Activated CD4-positive, alpha-beta T cell treated with anti-CD3 and anti-CD28 coated beads for 36 hours (primary cell): ENCODE measurements at regions not wholly inside any gene's neighbourhood (a gene's known extent, or its start where the extent isn't known, plus 50 kb on each side); places are given as distances from the start of the nearest gene placed in this dataset.
"Not testable (repeated sequence)": the region's sequence is repeated elsewhere in the genome, so short reads cannot be mapped to it uniquely, and the experiment has no call there.

Source experiments
- ATAC-seq: fragments of 200-7000 bp; cut with Tn5 transposase; one replicate; pipeline ENCODE4 v1.10.0; 2021; ENCODE audit warnings: mild to moderate bottlenecking, moderate library complexity
- CTCF ChIA-PET: fragments of 350-600 bp; sonication (Branson Sonifier 250); formaldehyde crosslinking; loops from one replicate; lab custom pipeline; 2021; ENCODE audit warnings: antibody characterized with exemption; lab: Charles Lee
- POLR2A ChIA-PET: fragments of 350-600 bp; sonication (Branson Sonifier 250); formaldehyde crosslinking; loops from one replicate; lab custom pipeline; 2021; ENCODE audit warnings: antibody characterized with exemption, inconsistent platforms; lab: Charles Lee
- DNase-seq: peaks from one replicate; pipeline ENCODE4 v3.0.0-alpha.2; 2020
- H3K27ac Mint-ChIP-seq: one replicate; pipeline ENCODE4 v1.8.0; 2021; ENCODE audit warnings: mixed read lengths
- H3K27me3 Mint-ChIP-seq: one replicate; pipeline ENCODE4 v1.8.0; 2021; ENCODE audit warnings: mixed read lengths
- H3K36me3 Mint-ChIP-seq: one replicate; pipeline ENCODE4 v1.8.0; 2021; ENCODE audit warnings: low read depth, mixed read lengths
- H3K4me1 Mint-ChIP-seq: one replicate; pipeline ENCODE4 v1.8.0; 2021; ENCODE audit warnings: mixed read lengths
- H3K4me3 Mint-ChIP-seq: one replicate; pipeline ENCODE4 v1.8.0; 2021; ENCODE audit warnings: mild to moderate bottlenecking, moderate library complexity, mixed read lengths
- H3K9me3 Mint-ChIP-seq: one replicate; pipeline ENCODE4 v1.8.0; 2021; ENCODE audit warnings: low read depth, mixed read lengths
- intact Hi-C, 2 experiments: fragments of 100-400 bp; cut with DNase I in 1 of 2; cut with micrococcal nuclease in 1 of 2; formaldehyde crosslinking; loops; one replicate each; pipeline versions ENCODE4 v1.14.2 to v1.15.1; 2022 to 2024; cut with DNase I, micrococcal nuclease

DNA sequence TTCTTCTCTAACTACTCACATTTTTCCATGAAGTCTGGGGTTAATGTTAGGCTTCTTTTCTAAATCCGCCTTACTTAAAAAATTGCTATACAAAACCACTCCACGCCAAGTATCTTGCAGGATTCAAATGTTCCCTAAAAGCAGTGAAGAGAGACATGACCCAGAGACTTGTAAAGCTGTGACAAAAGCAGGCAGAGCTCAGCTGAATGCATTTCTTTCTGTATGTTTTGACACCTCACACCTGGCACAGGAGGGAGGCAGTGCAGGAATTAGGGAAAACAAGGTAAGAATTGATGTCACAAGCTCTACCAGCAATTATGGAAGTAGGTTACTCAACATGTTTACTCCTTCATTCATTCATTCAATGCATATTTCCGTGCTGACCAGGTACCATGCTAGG is 295.0 kb downstream of the RPAP3 start:
- no peaks in the 10 kb centered on the region for H3K27me3 Mint-ChIP-seq
- H3K4me1 Mint-ChIP-seq = peaks cover 89% of the 10 kb centered on the region
- POLR2A ChIA-PET = interaction anchor here (0.5 kb wide), 1 partner anchor 137 kb away, joined by 6 read pairs; no protein-coding TSS in a partner anchor

GRCh38 chr12:47410383-47410782 is 295.4 kb downstream of the RPAP3 start:
- ATAC-seq = no peak
- H3K27me3 Mint-ChIP-seq = no peaks in the 10 kb centered on the region
- ChIA-PET POLR2A (no interaction called here), CTCF (interaction anchor here (0.6 to 4.7 kb wide), 5 partner anchors 9 to 276 kb away, joined by 3 to 27 read pairs (median 3); no protein-coding TSS in a partner anchor)
- peaks cover 7% of the 10 kb centered on the region for H3K36me3 Mint-ChIP-seq
- no peak overlapping the region for H3K4me3 Mint-ChIP-seq
- no peak overlapping the region for H3K27ac Mint-ChIP-seq
- DNase-seq = no peak
- peaks cover 8% of the 10 kb centered on the region for H3K9me3 Mint-ChIP-seq
- H3K4me1 Mint-ChIP-seq = peaks cover 87% of the 10 kb centered on the region
- intact Hi-C loops = loop anchor here in 1 of 2 experiments (5.0 kb wide), 1 partner anchor 378 kb away; no protein-coding TSS in a partner anchor

More for the DNA sequence above, 295.0 kb downstream of the RPAP3 start:
- H3K27ac Mint-ChIP-seq = peak overlapping the region; percentile 62
- H3K36me3 Mint-ChIP-seq = peaks cover 6% of the 10 kb centered on the region
- CTCF ChIA-PET = interaction anchor here (1.1 to 4.7 kb wide), 4 partner anchors 8 to 276 kb away, joined by 3 to 27 read pairs (median 9); no protein-coding TSS in a partner anchor
- no peak for DNase-seq
- H3K9me3 Mint-ChIP-seq = peaks cover 6% of the 10 kb centered on the region
- H3K4me3 Mint-ChIP-seq = no peak overlapping the region
- intact Hi-C loops = loop anchor here in 1 of 2 experiments (5.0 kb wide), 1 partner anchor 379 kb away; no protein-coding TSS in a partner anchor
- no peak for ATAC-seq

DNA sequence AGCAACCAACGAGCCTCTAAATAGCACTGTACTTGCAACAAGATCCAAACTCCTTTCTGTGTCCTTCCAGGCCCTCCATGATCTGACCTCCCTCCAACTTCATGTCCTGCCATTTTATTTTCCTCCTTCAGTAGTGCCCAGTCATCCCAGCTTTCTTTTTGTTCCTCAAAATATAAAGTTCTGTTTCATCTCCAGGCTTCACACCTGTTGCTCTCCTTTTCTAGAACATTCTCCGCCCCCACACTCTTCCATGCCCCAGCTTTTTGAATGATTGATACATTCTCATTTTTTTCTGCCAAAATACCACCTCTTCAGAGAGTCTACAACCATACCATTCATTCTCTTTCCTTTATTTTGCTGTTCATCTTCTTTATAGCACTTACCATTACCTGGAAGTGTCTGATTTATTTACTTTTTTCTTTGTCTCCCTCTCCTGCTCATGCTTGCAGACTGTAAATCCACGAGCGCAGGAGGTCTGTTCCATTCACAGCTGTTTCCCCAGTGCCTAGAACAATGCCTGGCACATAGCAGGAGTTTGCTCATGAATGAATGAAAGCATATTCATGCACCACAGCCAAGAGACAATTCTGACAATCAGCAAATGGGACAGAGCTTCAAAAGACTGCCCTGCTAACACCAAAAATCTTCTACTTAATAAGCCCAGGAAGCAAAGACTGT is 296.4 kb downstream of the RPAP3 start:
- Mint-ChIP-seq H3K4me3 (no peak overlapping the region), H3K4me1 (peaks cover 78% of the 10 kb centered on the region), H3K36me3 (peaks cover 7% of the 10 kb centered on the region), H3K9me3 (peaks cover 8% of the 10 kb centered on the region), H3K27me3 (no peaks in the 10 kb centered on the region), H3K27ac (peak overlapping the region; percentile 53)
- no peak for ATAC-seq
- no peak for DNase-seq
- CTCF ChIA-PET = interaction anchor here (0.6 to 3.9 kb wide), 3 partner anchors 9 to 277 kb away, joined by 3 to 15 read pairs (median 3); no protein-coding TSS in a partner anchor
- intact Hi-C loops = no loop called here
- POLR2A ChIA-PET = no interaction called here

- H3K36me3 Mint-ChIP-seq = peaks cover 9% of the 10 kb centered on the region
- peaks cover 75% of the 10 kb centered on the region for H3K4me1 Mint-ChIP-seq
- ChIA-PET POLR2A (no interaction called here), CTCF (interaction anchor here (1.0 to 3.9 kb wide), 4 partner anchors 11 to 376 kb away, joined by 3 to 15 read pairs (median 8); no protein-coding TSS in a partner anchor)
- intact Hi-C loops = no loop called here
- no peak overlapping the region for H3K4me3 Mint-ChIP-seq
- DNase-seq (peak; percentile 60), ATAC-seq (peak; percentile 55)
- H3K9me3 Mint-ChIP-seq = peaks cover 8% of the 10 kb centered on the region
- no peaks in the 10 kb centered on the region for H3K27me3 Mint-ChIP-seq
- H3K27ac Mint-ChIP-seq = peak overlapping the region; percentile 52
These were observed 297.5 kb downstream of the RPAP3 start for GRCh38 chr12:47408171-47408871.

DNA sequence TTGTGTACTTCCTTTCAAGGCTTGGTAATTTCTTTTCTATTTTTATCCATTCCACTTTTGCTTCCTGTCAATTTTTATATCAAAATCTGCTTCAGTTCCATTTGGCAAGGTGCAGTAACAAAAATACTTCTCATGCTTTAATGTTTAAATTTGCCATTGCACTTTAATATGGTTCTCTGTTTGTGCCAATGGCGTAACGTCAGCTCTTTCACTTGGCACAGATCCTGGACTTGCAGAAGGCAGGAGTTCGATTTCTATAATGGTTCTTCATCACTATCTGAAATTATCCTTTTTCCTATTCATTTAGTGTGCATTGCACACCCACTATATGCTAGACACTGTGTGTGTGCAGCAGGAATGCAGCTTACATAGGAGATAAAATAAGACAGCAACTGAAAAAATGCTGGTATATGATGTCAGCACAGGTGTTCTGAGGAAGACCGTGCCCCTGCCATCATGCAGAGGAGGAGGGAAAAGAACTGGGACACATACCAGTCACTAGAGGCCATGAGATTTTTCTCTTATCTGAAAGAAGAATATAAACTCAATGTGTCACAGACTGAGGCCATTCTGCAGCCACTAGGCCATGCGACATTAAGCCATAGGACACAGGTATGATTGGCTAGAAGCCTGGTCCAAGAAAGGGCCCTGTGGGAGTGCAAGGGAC is 298.2 kb downstream of the RPAP3 start:
- ChIA-PET CTCF (interaction anchor here (1.0 to 3.9 kb wide), 4 partner anchors 10 to 375 kb away, joined by 3 to 15 read pairs (median 8); no protein-coding TSS in a partner anchor), POLR2A (interaction anchor here (0.7 kb wide), 1 partner anchor 61 kb away, joined by 3 read pairs; no protein-coding TSS in a partner anchor)
- peaks cover 75% of the 10 kb centered on the region for H3K4me1 Mint-ChIP-seq
- no peaks in the 10 kb centered on the region for H3K27me3 Mint-ChIP-seq
- no peak overlapping the region for H3K4me3 Mint-ChIP-seq
- peaks cover 8% of the 10 kb centered on the region for H3K9me3 Mint-ChIP-seq
- peaks cover 10% of the 10 kb centered on the region for H3K36me3 Mint-ChIP-seq
- DNase-seq = no peak
- intact Hi-C loops = no loop called here
- no peak for ATAC-seq
- peak overlapping the region; percentile 26 for H3K27ac Mint-ChIP-seq

DNA sequence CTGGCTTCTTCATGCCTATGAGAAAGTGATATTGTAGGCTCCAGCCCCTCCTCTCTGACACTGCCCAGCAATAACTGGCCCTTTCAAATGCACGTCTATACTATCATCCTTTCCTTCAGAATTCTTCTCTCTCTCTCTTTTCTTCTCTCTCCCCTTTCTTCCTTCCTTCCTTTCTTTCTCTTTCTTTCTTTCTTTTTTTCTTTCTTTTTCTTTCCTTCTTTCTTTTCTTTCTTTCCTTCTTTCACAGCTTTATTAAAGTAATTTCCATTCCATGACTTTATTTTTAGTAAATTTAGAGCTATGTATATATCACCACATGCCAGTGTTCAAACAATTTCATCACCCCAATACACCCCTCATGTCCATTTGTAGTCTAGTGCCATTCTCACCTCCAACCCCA is 302.1 kb downstream of the RPAP3 start:
- H3K27ac Mint-ChIP-seq = peak overlapping the region; percentile 4
- H3K36me3 Mint-ChIP-seq = peaks cover 43% of the 10 kb centered on the region
- ChIA-PET POLR2A (no interaction called here), CTCF (interaction anchor here (0.6 to 2.9 kb wide), 10 partner anchors 9 to 1331 kb away, joined by 3 to 10 read pairs (median 4); no protein-coding TSS in a partner anchor)
- peaks cover 74% of the 10 kb centered on the region for H3K4me1 Mint-ChIP-seq
- H3K9me3 Mint-ChIP-seq = peaks cover 34% of the 10 kb centered on the region
- no peak overlapping the region for H3K4me3 Mint-ChIP-seq
- ATAC-seq = no peak
- DNase-seq = no peak
- intact Hi-C loops = no loop called here
- H3K27me3 Mint-ChIP-seq = no peaks in the 10 kb centered on the region

GRCh38 chr12:47401196-47401595 is 304.6 kb downstream of the RPAP3 start:
- intact Hi-C loops, H3K4me3 Mint-ChIP-seq, POLR2A ChIA-PET, H3K27me3 Mint-ChIP-seq: not testable (repeated sequence)
- Mint-ChIP-seq H3K36me3 (peaks cover 61% of the 10 kb centered on the region), H3K27ac (peak overlapping the region; percentile 73), H3K4me1 (peaks cover 79% of the 10 kb centered on the region), H3K9me3 (peaks cover 38% of the 10 kb centered on the region)
- ATAC-seq (peak; percentile 13), DNase-seq (peak; percentile 33)
- CTCF ChIA-PET = interaction anchor here (0.7 to 0.8 kb wide), 2 partner anchors 14 to 62 kb away, joined by 3 read pairs; no protein-coding TSS in a partner anchor

GRCh38 chr12:47400266-47400665 is 305.6 kb downstream of the RPAP3 start:
- Mint-ChIP-seq H3K9me3 (peaks cover 34% of the 10 kb centered on the region), H3K36me3 (peaks cover 56% of the 10 kb centered on the region), H3K4me3 (no peak overlapping the region), H3K27ac (peak overlapping the region; percentile 73), H3K4me1 (peaks cover 84% of the 10 kb centered on the region), H3K27me3 (no peaks in the 10 kb centered on the region)
- DNase-seq (no peak), ATAC-seq (no peak)
- CTCF ChIA-PET = interaction anchor here (0.8 to 1.3 kb wide), 3 partner anchors 61 to 368 kb away, joined by 3 read pairs; no protein-coding TSS in a partner anchor
- POLR2A ChIA-PET = no interaction called here
- intact Hi-C loops = no loop called here

GRCh38 chr12:47397664-47398281 is 308.1 kb downstream of the RPAP3 start:
- CTCF ChIA-PET = interaction anchor here (0.5 to 4.5 kb wide), 58 partner anchors 9 to 378 kb away, joined by 3 to 47 read pairs (median 5); partner anchors contain the start of genes AMIGO2 and PCED1B
- Mint-ChIP-seq H3K4me3 (no peak overlapping the region), H3K4me1 (peaks cover 96% of the 10 kb centered on the region), H3K27ac (peak overlapping the region; percentile 100), H3K36me3 (peaks cover 66% of the 10 kb centered on the region), H3K9me3 (peaks cover 34% of the 10 kb centered on the region), H3K27me3 (no peaks in the 10 kb centered on the region)
- ATAC-seq = peak; percentile 62
- POLR2A ChIA-PET = interaction anchor here (0.7 to 1.8 kb wide), 6 partner anchors 91 to 365 kb away, joined by 4 to 8 read pairs (median 5); no protein-coding TSS in a partner anchor
- intact Hi-C loops = loop anchor here (1.0 to 10.0 kb wide), 9 partner anchors 90 to 1183 kb away; partner anchors contain the start of gene HDAC7 (in 2 of the 2)
- DNase-seq = peak; percentile 64
